Eye (tissue), 1 donor: ENCODE measurements at regions not wholly inside any gene's neighbourhood (a gene's known extent, or its start where the extent isn't known, plus 50 kb on each side); places are given as distances from the start of the nearest gene placed in this dataset.

Experiments used
- DNase-seq: peaks from one replicate; pipeline ENCODE4 v3.0.0-alpha.2; 2015

DNA sequence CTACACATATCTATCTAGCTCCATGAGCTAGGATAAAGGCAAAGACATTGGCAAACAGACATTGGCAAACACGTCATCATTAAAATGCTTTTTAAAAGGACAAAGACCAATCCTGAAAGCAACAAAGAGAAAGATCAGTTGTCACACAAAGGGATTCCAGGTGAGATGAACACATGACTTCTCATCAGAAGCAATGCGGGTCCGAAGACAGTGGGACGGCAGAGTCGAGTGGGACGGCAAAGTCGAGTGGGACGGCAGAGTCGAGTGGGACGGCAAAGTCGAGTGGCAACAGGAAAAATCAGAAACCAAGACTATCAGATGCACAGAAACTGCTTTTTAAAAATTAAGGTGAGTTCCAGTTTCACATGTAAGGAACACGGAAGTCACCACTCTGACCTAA lies 609.5 kb downstream of the BRD1 start:
- no peak for DNase-seq

DNA sequence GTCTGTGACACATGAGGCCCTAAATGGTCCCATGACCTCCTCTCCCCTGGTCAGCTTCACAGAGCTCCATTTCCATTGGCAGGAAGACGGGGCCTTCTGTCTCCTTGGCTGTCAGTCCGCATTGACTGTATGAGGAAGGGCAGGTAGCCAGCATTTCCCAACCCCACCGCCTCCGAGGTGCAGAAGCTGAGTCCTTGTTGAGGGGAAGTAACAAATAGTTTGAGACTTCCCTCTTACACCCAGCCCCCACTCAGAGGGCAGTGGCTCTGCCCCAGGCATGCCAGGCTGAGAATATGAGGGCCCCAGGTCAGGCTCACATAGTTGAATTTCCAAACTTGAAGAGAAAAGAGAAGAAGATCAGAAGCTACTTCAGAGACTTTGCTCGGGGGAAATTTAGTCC lies 611.1 kb downstream of the BRD1 start:
- no peak for DNase-seq

GRCh38 chr22:49215840-49216239 lies 611.8 kb downstream of the BRD1 start:
- DNase-seq, result no peak

DNA sequence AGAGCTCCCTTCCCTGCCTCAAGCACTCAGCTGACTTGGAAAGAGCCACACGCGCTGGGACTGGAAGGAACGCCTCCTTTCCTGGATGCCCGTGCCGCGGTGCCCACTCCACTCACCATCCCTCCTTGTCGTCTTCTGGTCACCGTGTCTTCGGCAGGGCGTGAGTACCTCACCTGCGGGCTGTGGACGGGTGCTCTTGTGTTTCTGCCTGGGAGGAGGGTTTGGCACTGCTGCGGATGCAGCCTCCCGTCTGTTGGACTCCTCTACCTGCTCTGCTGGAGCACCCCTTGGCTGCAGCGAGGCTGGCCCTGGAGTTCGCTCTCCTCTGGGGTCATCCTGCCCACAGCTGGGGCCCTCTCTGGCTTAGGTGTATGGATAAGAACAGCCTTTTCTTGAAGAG lies 612.7 kb downstream of the BRD1 start:
- DNase-seq, result no peak

- DNase-seq, result no peak
These were observed 613.8 kb downstream of the BRD1 start for GRCh38 chr22:49213731-49214352.

DNA sequence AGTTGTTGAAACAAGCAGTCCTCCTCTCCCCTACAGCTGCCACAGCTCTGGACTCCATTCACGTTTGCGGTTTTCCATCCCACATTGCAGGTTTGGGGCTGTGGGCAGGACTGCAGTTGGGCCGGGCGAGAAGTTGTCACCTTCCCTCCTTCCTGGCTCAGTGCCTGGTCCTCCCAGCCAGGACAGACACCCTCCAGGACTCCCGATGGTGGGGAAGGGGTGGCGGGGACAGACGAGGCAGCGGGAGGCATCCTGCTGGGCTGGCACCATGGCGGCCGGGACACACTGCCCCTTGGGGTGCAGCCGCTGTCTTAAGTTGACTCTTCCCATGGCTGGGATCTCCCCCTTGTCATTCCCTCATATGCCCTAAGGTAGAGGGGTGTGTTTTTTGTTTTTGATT lies 615.2 kb downstream of the BRD1 start:
- no peak for DNase-seq

- no peak for DNase-seq
These were observed 615.7 kb downstream of the BRD1 start for GRCh38 chr22:49212002-49212401.

DNA sequence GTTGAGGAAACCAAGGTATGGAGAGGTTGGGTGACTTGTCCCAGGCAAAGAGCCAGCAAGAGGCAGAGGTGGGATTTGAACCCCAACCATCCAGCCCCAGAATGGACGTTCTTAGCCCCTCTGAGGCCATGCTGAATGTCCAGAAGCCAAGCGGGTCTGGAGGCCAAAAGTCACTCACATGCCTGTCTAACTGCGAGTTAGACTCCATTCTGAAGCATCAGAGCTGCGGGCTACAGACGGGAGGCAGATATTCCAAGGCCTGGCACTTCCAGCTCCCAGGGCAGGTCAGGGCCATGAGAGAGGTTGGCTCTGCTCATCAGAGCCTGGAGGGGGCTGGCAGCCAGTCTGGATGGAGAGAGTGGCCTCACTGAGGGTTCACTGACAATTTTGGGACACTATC lies 616.5 kb downstream of the BRD1 start:
- DNase-seq, result no peak

DNA sequence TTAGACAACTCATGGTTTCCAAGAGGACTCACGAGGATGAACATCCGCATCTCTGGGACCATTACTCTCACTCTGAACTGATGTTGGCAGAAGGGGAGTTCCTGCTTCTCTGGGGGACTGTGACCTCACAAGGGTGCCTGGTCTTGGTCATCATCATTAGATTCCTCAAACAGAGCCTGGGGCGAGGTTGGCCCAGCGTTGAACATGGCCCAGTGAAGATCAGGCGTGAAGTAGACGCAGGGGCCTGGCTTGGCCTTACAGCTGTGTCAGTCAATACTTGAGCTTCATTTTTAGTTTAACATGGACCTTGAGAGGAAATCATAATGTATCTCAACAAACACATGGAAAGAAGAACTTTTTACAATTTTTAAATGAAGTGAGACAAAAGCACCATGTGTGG lies 617.1 kb downstream of the BRD1 start:
- DNase-seq, result no peak

DNA sequence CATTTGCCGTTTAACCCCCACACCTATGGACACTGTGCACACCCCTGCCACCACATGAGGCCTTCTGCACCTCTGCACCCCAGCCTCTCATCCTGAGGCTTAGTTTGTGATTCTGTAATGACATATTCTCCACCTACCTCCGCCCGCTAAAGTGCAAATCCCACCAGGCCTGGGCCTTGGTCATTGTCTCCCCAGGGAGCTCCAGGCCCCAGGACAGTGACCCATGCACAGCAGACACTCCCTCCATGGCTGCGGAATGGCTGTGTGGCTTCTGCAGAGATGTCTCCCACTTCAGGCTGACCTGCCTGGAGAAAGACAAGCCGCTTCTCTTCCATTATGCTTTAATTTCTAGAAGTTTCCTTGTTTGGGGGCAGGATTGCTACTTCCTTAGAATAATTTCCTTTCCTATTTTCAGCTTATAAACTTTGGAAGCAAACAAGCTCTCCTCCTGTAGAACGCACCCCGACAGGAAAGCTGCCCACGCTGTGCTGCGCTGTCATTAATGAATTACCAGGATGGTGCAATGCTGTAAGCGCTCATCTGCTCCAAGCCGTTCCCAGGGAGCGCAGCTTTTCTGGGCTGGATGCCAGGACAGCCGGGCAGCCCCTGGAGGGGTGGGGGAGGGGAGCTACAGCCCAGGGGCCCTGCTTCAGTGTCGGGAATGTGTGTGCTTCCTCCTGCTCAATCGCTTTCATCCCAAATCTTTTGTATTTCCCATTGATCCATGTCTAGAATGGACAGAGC lies 618.0 kb downstream of the BRD1 start:
- peak; percentile 53 for DNase-seq

- DNase-seq, result peak; percentile 71
These were observed 618.9 kb downstream of the BRD1 start for GRCh38 chr22:49208768-49209252.

DNA sequence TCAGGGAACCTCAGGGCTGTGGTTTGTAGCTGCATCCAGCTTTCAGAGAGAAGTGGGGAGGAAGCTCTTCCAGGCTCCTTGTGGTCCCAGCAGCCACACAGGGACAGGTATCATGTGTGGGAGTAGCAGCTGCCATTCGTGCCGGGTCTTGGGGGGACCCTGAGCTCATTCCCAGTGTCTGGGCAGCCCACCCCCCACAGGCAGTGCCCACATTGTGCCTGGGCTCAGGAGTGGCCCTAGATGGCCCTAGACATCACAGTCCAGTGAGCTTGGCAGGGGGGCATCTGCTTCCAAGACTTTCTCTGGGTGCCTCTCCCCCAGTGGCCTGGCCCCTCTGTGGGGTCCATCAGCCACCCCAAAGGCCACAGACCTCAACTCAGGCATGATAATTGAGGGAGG lies 619.7 kb downstream of the BRD1 start:
- no peak for DNase-seq

GRCh38 chr22:49207008-49208003 lies 620.4 kb downstream of the BRD1 start:
- DNase-seq, result no peak

DNA sequence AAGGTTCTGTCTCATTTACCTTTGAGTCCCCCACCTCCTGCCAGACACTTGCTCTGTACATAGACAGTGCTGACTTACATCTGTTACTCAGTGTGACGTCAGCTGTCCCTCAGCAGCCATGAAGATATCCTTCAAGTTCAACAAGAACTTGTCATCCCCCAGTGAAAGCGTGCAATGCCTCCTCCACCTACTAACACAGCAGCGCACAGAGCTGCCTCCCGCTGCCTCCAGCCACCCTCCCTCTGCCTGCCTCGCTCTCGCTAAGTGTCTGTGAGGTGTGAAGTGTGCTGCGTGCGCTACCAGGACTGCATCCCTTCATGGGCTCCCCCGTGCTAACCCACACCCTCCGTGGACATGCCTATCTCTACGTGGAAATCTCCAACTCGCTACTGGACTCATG lies 621.4 kb downstream of the BRD1 start:
- DNase-seq, result no peak

- DNase-seq, result no peak
These were observed 622.2 kb downstream of the BRD1 start for GRCh38 chr22:49205483-49205800.

- no peak for DNase-seq
These were observed 622.8 kb downstream of the BRD1 start for GRCh38 chr22:49204599-49205482.

DNA sequence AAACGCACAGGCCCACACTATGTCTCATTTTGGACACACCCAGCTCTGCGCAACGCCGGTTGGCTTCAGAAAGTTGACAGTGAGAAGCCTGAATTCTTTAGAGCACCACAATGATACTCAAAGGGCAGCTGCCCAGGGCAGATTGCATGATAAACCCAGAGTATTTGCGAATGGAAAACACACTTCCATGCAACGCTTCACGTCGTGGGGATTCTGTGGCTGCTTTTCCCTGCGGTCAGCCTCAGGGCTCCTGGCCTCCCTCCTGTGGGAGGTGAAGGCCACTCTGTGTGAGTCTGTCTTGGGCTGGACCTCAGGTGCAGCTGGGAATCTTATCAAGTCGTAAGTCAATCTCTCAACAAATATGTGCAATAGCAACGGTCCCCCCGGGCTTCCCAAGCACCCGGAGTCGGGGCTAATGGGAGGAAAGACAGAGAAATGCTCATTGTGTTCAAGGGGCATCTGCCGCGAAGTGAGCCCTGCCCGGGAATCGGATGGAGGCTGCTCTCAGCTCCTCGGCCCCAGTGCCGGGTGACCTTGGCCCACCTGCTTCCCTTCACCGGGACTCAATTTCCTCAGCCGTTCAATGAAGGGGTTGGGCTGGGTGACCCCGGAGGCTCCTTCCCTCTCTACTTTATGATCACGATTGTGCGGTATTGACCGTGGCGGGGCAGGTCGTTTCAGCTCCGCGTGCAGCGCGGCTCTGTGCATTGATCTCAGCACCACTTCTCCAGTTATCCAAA lies 623.6 kb downstream of the BRD1 start:
- peak; percentile 53 for DNase-seq

DNA sequence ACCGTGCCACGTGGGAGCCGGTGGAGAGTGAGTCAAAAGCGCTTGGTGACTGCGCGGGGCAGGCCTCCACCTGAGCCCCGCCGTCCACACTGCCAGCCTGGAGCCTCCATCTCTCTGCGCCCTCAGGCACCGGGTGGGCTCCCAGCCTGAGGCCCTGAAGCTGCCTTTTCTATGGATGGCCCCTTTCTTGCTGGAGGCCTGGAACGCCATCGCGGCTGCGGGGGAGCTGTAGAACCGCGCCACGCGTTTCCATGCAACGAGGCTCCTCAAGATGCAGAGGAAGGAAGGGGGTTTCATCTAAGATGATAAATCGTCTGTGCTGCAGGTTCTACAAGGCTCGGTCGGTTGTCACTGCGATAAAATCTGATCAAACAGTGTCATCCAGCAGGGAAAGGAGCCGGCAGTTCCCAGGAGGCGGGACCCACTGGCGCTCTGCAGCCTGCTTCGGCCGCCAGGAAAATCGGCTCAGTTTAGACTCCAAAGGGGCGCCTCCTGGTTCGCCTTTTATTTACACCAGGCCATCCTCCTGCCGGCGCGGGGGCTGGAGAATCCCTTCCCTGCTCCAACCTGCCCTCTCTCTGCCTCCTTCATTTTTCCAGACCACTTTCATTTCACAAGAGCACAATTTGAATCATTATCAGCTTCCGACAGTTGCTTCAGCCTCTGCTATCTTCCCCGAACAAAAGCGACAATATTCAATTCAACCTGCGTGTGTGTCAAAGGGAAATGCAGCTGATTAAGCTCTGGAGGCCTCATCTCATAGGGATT lies 624.4 kb downstream of the BRD1 start:
- no peak for DNase-seq

DNA sequence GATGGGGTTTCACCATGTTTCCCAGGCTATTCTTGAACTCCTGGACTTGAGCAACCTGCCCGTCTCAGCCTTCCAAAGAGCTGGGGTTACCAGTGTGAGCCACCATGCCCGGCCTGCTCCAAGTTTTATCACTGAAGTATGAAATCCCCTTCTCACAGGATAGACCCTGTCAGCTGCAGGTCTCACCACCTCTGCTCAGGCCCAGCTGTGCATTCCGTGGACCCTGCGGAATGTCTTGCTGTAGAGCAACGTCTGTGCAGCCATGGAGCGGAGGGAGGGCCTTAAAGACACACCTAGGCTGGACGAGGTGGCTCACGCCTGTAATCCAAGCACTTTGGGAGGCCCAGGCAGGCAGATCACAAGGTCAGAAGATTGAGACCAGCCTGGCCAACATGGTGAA lies 625.4 kb downstream of the BRD1 start:
- no peak for DNase-seq

DNA sequence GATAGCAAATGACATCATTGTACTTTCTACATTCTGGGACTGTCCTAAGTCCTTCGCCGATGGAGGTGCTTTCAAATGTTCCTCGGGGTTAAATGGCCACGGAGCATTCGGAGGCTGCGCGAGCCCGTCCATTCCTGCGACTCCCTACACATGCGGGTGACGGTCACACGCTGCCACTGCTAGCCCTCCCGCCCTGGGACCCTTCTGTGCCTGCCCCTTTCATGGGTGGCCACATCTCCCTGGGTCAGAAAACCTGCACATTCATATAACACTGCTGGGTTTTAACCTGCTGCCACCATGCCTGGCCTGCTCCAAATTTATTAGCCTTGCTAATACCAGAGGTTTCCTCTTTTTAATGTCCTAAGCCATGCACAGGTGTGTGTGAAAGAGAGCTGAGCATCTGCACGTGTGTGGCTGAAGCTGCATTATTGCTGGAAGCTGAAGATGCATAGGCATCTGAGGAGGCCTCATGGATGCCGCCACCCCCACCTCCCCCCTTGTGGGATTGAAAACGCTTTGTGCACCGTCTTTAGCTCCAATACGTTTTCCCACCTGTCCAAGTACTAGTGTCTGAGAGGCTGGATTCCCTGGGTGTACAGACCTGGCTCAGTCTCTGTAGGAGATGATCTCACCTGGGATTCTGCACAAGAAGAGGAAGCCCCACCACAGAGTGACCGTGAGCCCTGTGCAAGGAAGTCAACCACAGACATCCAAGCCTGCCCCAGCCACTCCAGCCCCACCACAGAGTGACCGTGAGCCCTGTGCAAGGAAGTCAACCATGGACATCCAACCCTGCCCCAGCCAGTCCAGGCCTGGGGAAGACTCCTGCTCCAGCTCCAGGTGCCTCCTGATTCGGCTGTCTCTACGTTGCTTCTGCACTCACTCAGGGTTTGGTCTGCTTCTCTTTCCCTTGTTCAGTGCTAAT lies 626.4 kb downstream of the BRD1 start:
- no peak for DNase-seq
